HFFc6 (cell line): ENCODE measurements at regions not wholly inside any gene's neighbourhood (a gene's known extent, or its start where the extent isn't known, plus 50 kb on each side); places are given as distances from the start of the nearest gene placed in this dataset.

ENCODE experiments used
- DNase-seq: peaks from one replicate; pipeline ENCODE4 v3.0.0-alpha.2; 2018
- H3K27ac Mint-ChIP-seq: 2 replicates; pipeline ENCODE4 v1.8.0; 2020; ENCODE audit warnings: mild to moderate bottlenecking, mixed read lengths
- H3K27me3 Mint-ChIP-seq: 2 replicates; pipeline ENCODE4 v1.8.0; 2021; ENCODE audit warnings: mild to moderate bottlenecking, moderate library complexity, mixed read lengths; ENCODE audit not compliant: insufficient read depth
- H3K36me3 Mint-ChIP-seq: 2 replicates; pipeline ENCODE4 v1.8.0; 2021; ENCODE audit warnings: low read depth, mixed read lengths
- H3K4me1 Mint-ChIP-seq: 2 replicates; pipeline ENCODE4 v1.8.0; 2020; ENCODE audit warnings: low read depth, mixed read lengths
- H3K4me3 Mint-ChIP-seq: 2 replicates; pipeline ENCODE4 v1.8.0; 2020; ENCODE audit warnings: mild to moderate bottlenecking, moderate library complexity, mixed read lengths
- H3K9me3 Mint-ChIP-seq: 2 replicates; pipeline ENCODE4 v1.8.0; 2020; ENCODE audit warnings: mild to moderate bottlenecking, mixed read lengths
- TF ChIP-seq, protein P1 (sequence below): fragments of 200-600 bp; sonication (generic); IDR thresholded peaks from 2 replicates; pipeline ENCODE4 v1.5.0; 2021; ENCODE audit warnings: antibody characterized with exemption, mild to moderate bottlenecking

DNA sequence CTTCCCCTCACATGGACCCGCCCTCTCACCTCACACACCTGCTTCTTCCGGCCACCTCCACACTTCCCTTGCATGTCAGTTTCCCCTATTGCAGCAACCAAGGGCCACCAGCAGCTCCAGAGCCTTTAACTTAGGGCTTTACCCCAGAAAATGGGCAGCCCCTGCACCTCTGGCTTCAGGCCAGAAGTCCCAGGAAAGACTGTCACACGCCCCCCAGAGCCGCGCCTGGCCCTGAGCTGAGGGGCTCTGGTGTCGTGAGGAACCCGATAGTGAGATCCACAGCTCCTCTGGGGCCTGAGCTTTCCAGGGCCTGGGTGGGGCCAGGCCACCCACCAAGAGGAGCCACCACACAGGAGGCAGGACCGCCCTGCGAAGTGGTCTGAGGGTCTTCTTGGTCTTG lies 182.4 kb downstream of the DLL1 start:
- Mint-ChIP-seq H3K9me3 (peaks cover 42% of the 10 kb centered on the region), H3K36me3 (peaks cover 3% of the 10 kb centered on the region; the same call in 1 of the 2 replicates), H3K4me3 (no peak overlapping the region), H3K27me3 (peaks cover 3% of the 10 kb centered on the region; the same call in 1 of the 2 replicates), H3K27ac (no peak overlapping the region), H3K4me1 (no peaks in the 10 kb centered on the region)
- no peak for DNase-seq
- TF ChIP-seq, protein P1, sequence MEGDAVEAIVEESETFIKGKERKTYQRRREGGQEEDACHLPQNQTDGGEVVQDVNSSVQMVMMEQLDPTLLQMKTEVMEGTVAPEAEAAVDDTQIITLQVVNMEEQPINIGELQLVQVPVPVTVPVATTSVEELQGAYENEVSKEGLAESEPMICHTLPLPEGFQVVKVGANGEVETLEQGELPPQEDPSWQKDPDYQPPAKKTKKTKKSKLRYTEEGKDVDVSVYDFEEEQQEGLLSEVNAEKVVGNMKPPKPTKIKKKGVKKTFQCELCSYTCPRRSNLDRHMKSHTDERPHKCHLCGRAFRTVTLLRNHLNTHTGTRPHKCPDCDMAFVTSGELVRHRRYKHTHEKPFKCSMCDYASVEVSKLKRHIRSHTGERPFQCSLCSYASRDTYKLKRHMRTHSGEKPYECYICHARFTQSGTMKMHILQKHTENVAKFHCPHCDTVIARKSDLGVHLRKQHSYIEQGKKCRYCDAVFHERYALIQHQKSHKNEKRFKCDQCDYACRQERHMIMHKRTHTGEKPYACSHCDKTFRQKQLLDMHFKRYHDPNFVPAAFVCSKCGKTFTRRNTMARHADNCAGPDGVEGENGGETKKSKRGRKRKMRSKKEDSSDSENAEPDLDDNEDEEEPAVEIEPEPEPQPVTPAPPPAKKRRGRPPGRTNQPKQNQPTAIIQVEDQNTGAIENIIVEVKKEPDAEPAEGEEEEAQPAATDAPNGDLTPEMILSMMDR: no peak

DNA sequence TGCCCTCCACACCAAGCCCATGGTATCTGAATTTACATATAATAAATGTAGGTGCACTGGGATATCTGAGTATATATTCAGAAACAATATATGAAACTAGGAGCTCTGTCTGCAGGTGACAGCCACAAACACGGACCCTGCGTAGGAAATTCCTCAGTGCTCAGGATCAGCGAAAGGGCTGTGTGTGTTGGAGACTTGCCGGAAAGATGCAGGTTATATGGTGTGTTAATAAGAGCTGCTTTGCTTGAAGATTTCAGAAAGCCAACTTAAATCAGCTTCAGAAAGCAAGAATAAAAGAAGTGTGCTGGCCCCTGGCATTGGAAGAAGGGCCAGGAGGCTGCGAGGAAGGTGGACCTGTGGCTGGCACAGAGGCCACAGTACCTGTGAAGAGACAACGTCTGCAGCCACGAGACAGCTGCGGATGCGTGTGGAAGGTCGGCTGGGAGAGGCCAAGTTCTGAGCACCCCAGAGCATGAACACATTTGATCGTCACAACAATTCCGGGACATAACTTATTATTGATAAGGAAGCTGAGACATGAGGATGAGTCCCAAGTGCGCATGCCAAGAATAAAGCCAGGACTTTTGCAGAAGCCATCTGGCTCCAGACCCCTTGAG lies 183.2 kb downstream of the DLL1 start:
- Mint-ChIP-seq H3K4me1 (no peaks in the 10 kb centered on the region), H3K4me3 (no peak overlapping the region), H3K27ac (no peak overlapping the region), H3K9me3 (peaks cover 42% of the 10 kb centered on the region), H3K27me3 (peaks cover 3% of the 10 kb centered on the region; the same call in 1 of the 2 replicates), H3K36me3 (peaks cover 3% of the 10 kb centered on the region; the same call in 1 of the 2 replicates)
- DNase-seq: no peak
- TF ChIP-seq, protein P1: no peak

DNA sequence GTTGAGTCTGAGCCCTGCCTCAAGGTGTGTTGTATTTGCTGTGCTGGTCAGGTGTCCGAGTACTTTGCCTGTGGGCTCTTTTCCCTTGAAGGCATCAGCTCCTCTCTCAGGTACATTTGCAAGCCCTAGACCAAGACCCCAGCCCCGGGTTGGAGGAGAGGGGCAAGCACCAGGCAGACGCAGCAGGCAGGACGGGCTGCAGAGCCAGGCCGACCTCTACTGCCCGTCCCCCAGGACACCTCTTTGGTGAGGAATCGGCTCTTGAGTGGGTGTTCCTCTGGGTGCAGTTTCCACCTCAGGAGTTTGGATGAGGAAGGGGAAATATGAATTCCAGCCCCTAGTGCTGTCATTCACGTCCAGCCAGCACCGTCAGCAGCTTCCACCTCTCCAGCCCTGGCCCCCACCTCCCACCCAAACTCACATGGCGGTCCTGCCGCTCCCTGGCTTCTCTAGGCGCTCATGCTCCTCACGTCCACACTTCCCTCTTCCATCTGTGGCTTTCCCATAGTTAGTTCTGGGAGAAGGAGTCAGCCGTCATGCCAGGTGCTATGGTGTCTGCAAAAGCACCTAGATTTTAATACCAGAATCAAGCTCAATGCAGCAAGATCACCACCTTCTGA lies 183.9 kb downstream of the DLL1 start:
- DNase-seq: no peak
- Mint-ChIP-seq H3K4me1 (no peaks in the 10 kb centered on the region), H3K27ac (no peak overlapping the region), H3K36me3 (peaks cover 3% of the 10 kb centered on the region; the same call in 1 of the 2 replicates), H3K9me3 (peaks cover 45% of the 10 kb centered on the region), H3K4me3 (no peak overlapping the region), H3K27me3 (peaks cover 3% of the 10 kb centered on the region; the same call in 1 of the 2 replicates)
- TF ChIP-seq, protein P1: no peak

DNA sequence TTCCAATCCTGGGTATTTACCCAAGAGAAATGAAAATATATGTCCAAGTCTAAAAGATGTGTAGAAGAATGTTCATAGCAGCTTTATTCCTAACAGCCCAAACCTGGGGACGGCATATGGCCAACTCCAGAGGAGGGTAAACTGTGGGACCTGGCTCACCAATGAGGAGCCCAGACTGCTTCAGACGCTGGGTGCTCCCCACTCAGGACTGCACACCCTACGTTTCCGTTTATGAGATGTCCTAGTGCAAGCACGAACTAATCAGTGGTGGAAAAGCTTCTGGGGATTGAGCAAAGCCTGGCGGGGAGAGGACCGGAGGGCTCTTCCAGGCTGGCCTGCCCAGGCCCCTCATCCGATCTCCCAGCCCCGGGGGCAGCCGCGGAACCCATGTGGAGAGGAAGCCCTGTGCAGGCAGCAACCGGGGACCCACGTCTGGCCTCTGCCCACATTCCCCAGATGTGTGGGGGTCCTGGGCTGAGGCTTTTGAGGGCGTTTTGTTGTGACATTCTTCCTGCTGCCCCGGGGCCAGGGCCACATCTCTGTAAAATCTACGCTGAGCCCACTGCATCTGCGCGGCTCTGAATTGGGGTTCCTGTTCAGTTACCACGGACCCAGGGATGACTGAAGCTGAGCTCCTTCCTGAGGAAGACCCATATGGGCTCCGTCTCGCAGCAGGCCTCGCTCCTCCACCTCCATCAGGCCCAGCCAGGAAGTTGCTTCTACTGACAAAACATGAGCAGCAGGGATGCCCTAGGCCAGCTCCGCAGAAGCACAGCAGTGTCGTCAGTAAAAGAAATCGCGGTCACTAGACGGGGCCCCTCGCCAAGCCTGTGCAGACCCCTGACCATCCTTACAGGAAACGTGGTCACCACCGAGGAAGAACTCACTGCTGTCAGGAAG lies 188.0 kb downstream of the DLL1 start:
- H3K27me3 Mint-ChIP-seq: peaks cover 5% of the 10 kb centered on the region; the same call in 1 of the 2 replicates
- H3K27ac Mint-ChIP-seq: no peak overlapping the region
- DNase-seq: no peak
- no peaks in the 10 kb centered on the region for H3K4me1 Mint-ChIP-seq
- TF ChIP-seq, protein P1: no peak
- no peak overlapping the region for H3K4me3 Mint-ChIP-seq
- peaks cover 65% of the 10 kb centered on the region for H3K9me3 Mint-ChIP-seq
- peaks cover 22% of the 10 kb centered on the region for H3K36me3 Mint-ChIP-seq

DNA sequence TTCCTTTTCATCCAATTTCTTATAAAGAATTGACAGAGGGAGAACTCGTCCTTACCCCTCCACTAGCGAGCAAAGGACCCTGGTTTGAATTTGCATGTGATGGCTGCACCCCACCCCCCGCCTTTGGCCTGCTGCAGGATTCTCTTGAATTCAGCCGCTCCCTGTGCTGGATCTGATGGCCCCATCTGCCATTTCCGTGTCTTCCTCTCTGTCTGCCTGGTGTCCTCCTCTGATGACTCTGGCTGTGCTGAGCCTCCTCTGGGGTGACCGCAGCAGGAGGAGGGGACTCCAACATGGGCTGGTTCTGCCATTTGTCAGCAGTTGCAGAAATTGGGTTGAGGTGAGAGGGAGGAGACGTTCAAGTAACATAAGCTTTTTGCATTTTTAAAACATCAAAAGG lies 188.8 kb downstream of the DLL1 start:
- no peak for DNase-seq

More for the DNA sequence above, 188.8 kb downstream of the DLL1 start:
- Mint-ChIP-seq H3K9me3 (peaks cover 62% of the 10 kb centered on the region), H3K27ac (no peak overlapping the region), H3K36me3 (peaks cover 24% of the 10 kb centered on the region), H3K4me3 (no peak overlapping the region), H3K4me1 (no peaks in the 10 kb centered on the region), H3K27me3 (peaks cover 3% of the 10 kb centered on the region; the same call in 1 of the 2 replicates)
- TF ChIP-seq, protein P1: no peak
